Osteocyte (in vitro differentiated cells): ENCODE measurements at regions not wholly inside any gene's neighbourhood (a gene's known extent, or its start where the extent isn't known, plus 50 kb on each side); places are given as distances from the start of the nearest gene placed in this dataset.

Experiments
- DNase-seq: peaks from one replicate; pipeline ENCODE4 v3.0.0; 2021; ENCODE audit warnings: mixed read lengths; ENCODE audit not compliant: unreplicated experiment; ENCODE audit errors: extremely low spot score
- H3K27ac Mint-ChIP-seq: one replicate; pipeline ENCODE4 v1.8.0; 2021; ENCODE audit warnings: mild to moderate bottlenecking, mixed read lengths; ENCODE audit not compliant: unreplicated experiment
- H3K27me3 Mint-ChIP-seq: one replicate; pipeline ENCODE4 v1.8.0; 2021; ENCODE audit warnings: mixed read lengths; ENCODE audit not compliant: unreplicated experiment
- H3K36me3 Mint-ChIP-seq: one replicate; pipeline ENCODE4 v1.8.0; 2021; ENCODE audit warnings: mixed read lengths; ENCODE audit not compliant: unreplicated experiment
- H3K4me1 Mint-ChIP-seq: one replicate; pipeline ENCODE4 v1.8.0; 2021; ENCODE audit warnings: mixed read lengths; ENCODE audit not compliant: unreplicated experiment
- H3K4me3 Mint-ChIP-seq: one replicate; pipeline ENCODE4 v1.8.0; 2021; ENCODE audit warnings: mild to moderate bottlenecking, moderate library complexity, mixed read lengths; ENCODE audit not compliant: unreplicated experiment
- H3K9me3 Mint-ChIP-seq: one replicate; pipeline ENCODE4 v1.8.0; 2021; ENCODE audit warnings: mixed read lengths; ENCODE audit not compliant: unreplicated experiment
- CTCF ChIP-seq: fragments of 200-600 bp; sonication (generic); IDR thresholded peaks from 2 replicates; pipeline ENCODE4 v1.5.0; 2021; ENCODE audit warnings: antibody characterized with exemption, mild to moderate bottlenecking, moderate library complexity

GRCh38 chr10:128766915-128767314 lies 640.7 kb upstream of the MKI67 start:
- H3K4me3 Mint-ChIP-seq, result no peak overlapping the region
- peaks cover 42% of the 10 kb centered on the region for H3K9me3 Mint-ChIP-seq
- H3K4me1 Mint-ChIP-seq, result no peaks in the 10 kb centered on the region
- no peak for DNase-seq
- no peak for TF ChIP-seq CTCF
- H3K36me3 Mint-ChIP-seq, result no peaks in the 10 kb centered on the region
- no peaks in the 10 kb centered on the region for H3K27me3 Mint-ChIP-seq
- no peak overlapping the region for H3K27ac Mint-ChIP-seq

- no peak overlapping the region for H3K4me3 Mint-ChIP-seq
- no peak for TF ChIP-seq CTCF
- no peak for DNase-seq
- H3K27me3 Mint-ChIP-seq, result no peaks in the 10 kb centered on the region
- peaks cover 61% of the 10 kb centered on the region for H3K9me3 Mint-ChIP-seq
- H3K4me1 Mint-ChIP-seq, result no peaks in the 10 kb centered on the region
- no peaks in the 10 kb centered on the region for H3K36me3 Mint-ChIP-seq
- no peak overlapping the region for H3K27ac Mint-ChIP-seq
Measured at GRCh38 chr10:128774979-128775378, 648.8 kb upstream of the MKI67 start.

GRCh38 chr10:128775743-128776142 lies 649.5 kb upstream of the MKI67 start:
- no peak for DNase-seq
- Mint-ChIP-seq H3K27me3 (no peaks in the 10 kb centered on the region), H3K36me3 (no peaks in the 10 kb centered on the region), H3K27ac (no peak overlapping the region), H3K4me3 (no peak overlapping the region), H3K9me3 (peaks cover 59% of the 10 kb centered on the region), H3K4me1 (no peaks in the 10 kb centered on the region)
- no peak for TF ChIP-seq CTCF

GRCh38 chr10:128776673-128777252 lies 650.5 kb upstream of the MKI67 start:
- DNase-seq, result no peak
- H3K4me3 Mint-ChIP-seq, result no peak overlapping the region
- H3K27ac Mint-ChIP-seq, result no peak overlapping the region
- no peaks in the 10 kb centered on the region for H3K27me3 Mint-ChIP-seq
- no peaks in the 10 kb centered on the region for H3K36me3 Mint-ChIP-seq
- H3K4me1 Mint-ChIP-seq, result no peaks in the 10 kb centered on the region
- H3K9me3 Mint-ChIP-seq, result peaks cover 62% of the 10 kb centered on the region
- TF ChIP-seq CTCF, result no peak

- DNase-seq, result no peak
- H3K36me3 Mint-ChIP-seq, result no peaks in the 10 kb centered on the region
- H3K27me3 Mint-ChIP-seq, result no peaks in the 10 kb centered on the region
- H3K4me1 Mint-ChIP-seq, result no peaks in the 10 kb centered on the region
- no peak for TF ChIP-seq CTCF
- no peak overlapping the region for H3K27ac Mint-ChIP-seq
- H3K9me3 Mint-ChIP-seq, result peaks cover 58% of the 10 kb centered on the region
- no peak overlapping the region for H3K4me3 Mint-ChIP-seq
Measured at GRCh38 chr10:128777342-128777741, 651.1 kb upstream of the MKI67 start.
